ENCODE measurements at regions not wholly inside any gene's neighbourhood (a gene's known extent, or its start where the extent isn't known, plus 50 kb on each side); places are given as distances from the start of the nearest gene placed in this dataset.

- TF ChIP-seq CTCF (IDR thresholded peaks at IDR 0.05; ENCODE audit: borderline replicate concordance, insufficient read depth, low read depth, low read length), result no peak
- H3K4me3 ChIP-seq (ENCODE audit: low read depth, low read length), result no peak overlapping the region
Observed at GRCh38 chr10:106312087-106312486, 852.4 kb downstream of the SORCS1 start.

- H3K4me3 ChIP-seq (ENCODE audit: low read depth, low read length), result no peak overlapping the region
- no peak for TF ChIP-seq CTCF (IDR thresholded peaks at IDR 0.05; ENCODE audit: borderline replicate concordance, insufficient read depth, low read depth, low read length)
Observed at GRCh38 chr10:106311590-106311989, 852.9 kb downstream of the SORCS1 start.

- TF ChIP-seq CTCF (IDR thresholded peaks at IDR 0.05; ENCODE audit: borderline replicate concordance, insufficient read depth, low read depth, low read length), result no peak
Observed at GRCh38 chr10:106310596-106310995, 853.9 kb downstream of the SORCS1 start.

GRCh38 chr10:106309376-106309775, 855.1 kb downstream of the SORCS1 start:
- no peak for TF ChIP-seq CTCF (IDR thresholded peaks at IDR 0.05; ENCODE audit: borderline replicate concordance, insufficient read depth, low read depth, low read length)
- no peak overlapping the region for H3K4me3 ChIP-seq (ENCODE audit: low read depth, low read length)

More at GRCh38 chr10:106310596-106310995, 853.9 kb downstream of the SORCS1 start:
- H3K4me3 ChIP-seq (ENCODE audit: low read depth, low read length), result no peak overlapping the region

- TF ChIP-seq CTCF (IDR thresholded peaks at IDR 0.05; ENCODE audit: borderline replicate concordance, insufficient read depth, low read depth, low read length), result no peak
- no peak overlapping the region for H3K4me3 ChIP-seq (ENCODE audit: low read depth, low read length)
Observed at GRCh38 chr10:106308284-106308683, 856.2 kb downstream of the SORCS1 start.

GRCh38 chr10:106304056-106304455, 860.5 kb downstream of the SORCS1 start:
- H3K4me3 ChIP-seq (ENCODE audit: low read depth, low read length), result no peak overlapping the region
- no peak for TF ChIP-seq CTCF (IDR thresholded peaks at IDR 0.05; ENCODE audit: borderline replicate concordance, insufficient read depth, low read depth, low read length)

- TF ChIP-seq CTCF (IDR thresholded peaks at IDR 0.05; ENCODE audit: borderline replicate concordance, insufficient read depth, low read depth, low read length), result no peak
- H3K4me3 ChIP-seq (ENCODE audit: low read depth, low read length), result no peak overlapping the region
Observed at GRCh38 chr10:106302961-106303360, 861.5 kb downstream of the SORCS1 start.

All from GM12875 (cell line).